Hippocampal formation (tissue), 2 donors: ENCODE measurements at regions not wholly inside any gene's neighbourhood (a gene's known extent, or its start where the extent isn't known, plus 50 kb on each side); places are given as distances from the start of the nearest gene placed in this dataset.
"Not testable (repeated sequence)": the region's sequence is repeated elsewhere in the genome, so short reads cannot be mapped to it uniquely, and the experiment has no call there.

ENCODE experiments used
- DNase-seq, 2 donors: peaks; one replicate each; lab custom pipeline; 2025; lab: John Stamatoyannopoulos, UW

GRCh38 chr4:3926969-3927755 lies 161.0 kb downstream of the ADRA2C start:
- DNase-seq: not testable (repeated sequence)

GRCh38 chr4:3929431-3929830 lies 163.2 kb downstream of the ADRA2C start:
- not testable (repeated sequence) for DNase-seq

- not testable (repeated sequence) for DNase-seq
Observed at GRCh38 chr4:3932734-3933133, 166.5 kb downstream of the ADRA2C start.

GRCh38 chr4:3935406-3935805 lies 169.2 kb downstream of the ADRA2C start:
- DNase-seq: not testable (repeated sequence)

GRCh38 chr4:3936184-3936583 lies 170.0 kb downstream of the ADRA2C start:
- no peak for DNase-seq

GRCh38 chr4:3937849-3938562 lies 171.8 kb downstream of the ADRA2C start:
- not testable (repeated sequence) for DNase-seq

GRCh38 chr4:3938676-3939075 lies 172.5 kb downstream of the ADRA2C start:
- not testable (repeated sequence) for DNase-seq

GRCh38 chr4:3939954-3940591 lies 173.9 kb downstream of the ADRA2C start:
- not testable (repeated sequence) for DNase-seq

- not testable (repeated sequence) for DNase-seq
Observed at GRCh38 chr4:3941735-3942522, 175.7 kb downstream of the ADRA2C start.

- peak in 1 of 2 donors; percentile 12 for DNase-seq
Observed at GRCh38 chr4:3942569-3942971, 176.4 kb downstream of the ADRA2C start.

GRCh38 chr4:3943051-3943450 lies 176.9 kb downstream of the ADRA2C start:
- not testable (repeated sequence) for DNase-seq

- no peak for DNase-seq
Observed at GRCh38 chr4:3945511-3946290, 179.5 kb downstream of the ADRA2C start.

- not testable (repeated sequence) for DNase-seq
Observed at GRCh38 chr4:3946553-3946952, 180.4 kb downstream of the ADRA2C start.

- DNase-seq: not testable (repeated sequence)
Observed at GRCh38 chr4:3947761-3948160, 181.6 kb downstream of the ADRA2C start.

- not testable (repeated sequence) for DNase-seq
Observed at GRCh38 chr4:3948210-3948609, 182.0 kb downstream of the ADRA2C start.

- DNase-seq: not testable (repeated sequence)
Observed at GRCh38 chr4:3949916-3950315, 183.7 kb downstream of the ADRA2C start.

- not testable (repeated sequence) for DNase-seq
Observed at GRCh38 chr4:3952443-3953139, 186.4 kb downstream of the ADRA2C start.

GRCh38 chr4:3953140-3953489 lies 186.9 kb downstream of the ADRA2C start:
- not testable (repeated sequence) for DNase-seq

GRCh38 chr4:3954540-3955320 lies 188.5 kb downstream of the ADRA2C start:
- DNase-seq: peak in 1 of 2 donors; percentile 7
